ENCODE measurements at regions not wholly inside any gene's neighbourhood (a gene's known extent, or its start where the extent isn't known, plus 50 kb on each side); places are given as distances from the start of the nearest gene placed in this dataset.

DNA sequence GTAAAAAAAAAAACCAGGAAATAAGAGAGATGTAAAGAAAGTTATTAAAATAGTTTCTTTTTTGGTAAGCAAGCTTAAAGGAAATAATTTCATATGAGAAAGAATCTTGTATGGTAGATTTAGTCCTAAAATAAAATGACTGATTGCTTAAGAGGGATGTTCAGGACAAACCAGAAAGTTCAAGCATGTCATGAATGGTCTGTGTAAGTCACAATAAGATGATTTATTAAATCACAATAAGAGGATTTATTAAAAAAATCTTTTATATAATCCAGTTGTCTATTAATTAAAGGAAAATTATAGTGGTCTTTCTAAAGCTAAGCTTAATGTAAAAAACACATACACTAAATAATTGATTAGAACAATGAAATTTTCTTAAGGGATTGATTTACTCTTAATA, 91.8 kb upstream of the OR13F1 start:
- no peak overlapping the region for H3K27ac ChIP-seq (ENCODE audit: low read depth in 1 of 2, low read length in 2 of 2)
- DNase-seq (ENCODE audit: low spot score) = no peak
- TF ChIP-seq FOXA1 (IDR thresholded peaks at IDR 0.05) (no peak), HNF4G (IDR thresholded peaks at IDR 0.05) (no peak)
- TF ChIP-seq, protein P1, sequence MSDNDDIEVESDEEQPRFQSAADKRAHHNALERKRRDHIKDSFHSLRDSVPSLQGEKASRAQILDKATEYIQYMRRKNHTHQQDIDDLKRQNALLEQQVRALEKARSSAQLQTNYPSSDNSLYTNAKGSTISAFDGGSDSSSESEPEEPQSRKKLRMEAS (IDR thresholded peaks at IDR 0.05) = no peak
- no peaks in the 10 kb centered on the region for H3K9me3 ChIP-seq (ENCODE audit: control insufficient read depth in 4 of 4, low read length in 3 of 4)
- H3K36me3 ChIP-seq (ENCODE audit: control insufficient read depth in 4 of 4, insufficient read depth in 3 of 4, low read depth in 1 of 4, low read length in 3 of 4) = no peaks in the 10 kb centered on the region
- no peaks in the 10 kb centered on the region for H3K27me3 ChIP-seq (ENCODE audit: control insufficient read depth in 4 of 4, insufficient read depth in 4 of 4, low read length in 3 of 4)
- H3K9ac ChIP-seq (ENCODE audit: low read depth in 1 of 2, low read length in 2 of 2) = no peak overlapping the region
- H3K4me1 ChIP-seq (ENCODE audit: control insufficient read depth in 4 of 4, insufficient read depth in 4 of 4, low read length in 3 of 4) = no peaks in the 10 kb centered on the region
- H3K4me3 ChIP-seq (ENCODE audit: low read depth in 1 of 3, low read length in 3 of 3) = no peak overlapping the region

DNA sequence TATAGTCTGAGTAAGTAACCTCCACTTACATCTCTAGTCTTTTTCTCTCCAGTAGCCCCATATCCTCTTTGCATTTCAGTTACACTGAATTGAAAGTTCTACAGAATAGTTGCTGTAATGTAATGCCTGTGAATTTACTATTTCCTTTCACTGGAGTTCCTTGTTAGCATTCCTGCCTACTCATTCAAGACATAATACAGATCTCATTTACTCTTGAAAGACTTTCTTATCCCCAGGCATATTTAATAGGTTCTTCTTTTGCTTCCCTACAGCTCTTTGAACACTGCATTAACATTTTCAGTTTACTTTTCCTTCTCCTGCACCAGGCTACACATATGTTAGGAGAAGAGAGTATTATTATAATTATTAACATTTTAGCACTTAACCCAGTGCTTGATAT, 87.6 kb upstream of the OR13F1 start:
- TF ChIP-seq NR2F2 (IDR thresholded peaks at IDR 0.05) (no peak), FOXA2 (IDR thresholded peaks at IDR 0.05) (no peak), EGR1 (IDR thresholded peaks at IDR 0.05; ENCODE audit: low read depth in 2 of 2) (no peak), RAD21 (IDR thresholded peaks at IDR 0.05) (no peak), SP1 (IDR thresholded peaks at IDR 0.05) (no peak), RXRA (IDR thresholded peaks at IDR 0.05) (no peak), FOXA1 (IDR thresholded peaks at IDR 0.05) (no peak)
- TF ChIP-seq, protein P1 (IDR thresholded peaks at IDR 0.05) = no peak
- TF ChIP-seq, protein P2, sequence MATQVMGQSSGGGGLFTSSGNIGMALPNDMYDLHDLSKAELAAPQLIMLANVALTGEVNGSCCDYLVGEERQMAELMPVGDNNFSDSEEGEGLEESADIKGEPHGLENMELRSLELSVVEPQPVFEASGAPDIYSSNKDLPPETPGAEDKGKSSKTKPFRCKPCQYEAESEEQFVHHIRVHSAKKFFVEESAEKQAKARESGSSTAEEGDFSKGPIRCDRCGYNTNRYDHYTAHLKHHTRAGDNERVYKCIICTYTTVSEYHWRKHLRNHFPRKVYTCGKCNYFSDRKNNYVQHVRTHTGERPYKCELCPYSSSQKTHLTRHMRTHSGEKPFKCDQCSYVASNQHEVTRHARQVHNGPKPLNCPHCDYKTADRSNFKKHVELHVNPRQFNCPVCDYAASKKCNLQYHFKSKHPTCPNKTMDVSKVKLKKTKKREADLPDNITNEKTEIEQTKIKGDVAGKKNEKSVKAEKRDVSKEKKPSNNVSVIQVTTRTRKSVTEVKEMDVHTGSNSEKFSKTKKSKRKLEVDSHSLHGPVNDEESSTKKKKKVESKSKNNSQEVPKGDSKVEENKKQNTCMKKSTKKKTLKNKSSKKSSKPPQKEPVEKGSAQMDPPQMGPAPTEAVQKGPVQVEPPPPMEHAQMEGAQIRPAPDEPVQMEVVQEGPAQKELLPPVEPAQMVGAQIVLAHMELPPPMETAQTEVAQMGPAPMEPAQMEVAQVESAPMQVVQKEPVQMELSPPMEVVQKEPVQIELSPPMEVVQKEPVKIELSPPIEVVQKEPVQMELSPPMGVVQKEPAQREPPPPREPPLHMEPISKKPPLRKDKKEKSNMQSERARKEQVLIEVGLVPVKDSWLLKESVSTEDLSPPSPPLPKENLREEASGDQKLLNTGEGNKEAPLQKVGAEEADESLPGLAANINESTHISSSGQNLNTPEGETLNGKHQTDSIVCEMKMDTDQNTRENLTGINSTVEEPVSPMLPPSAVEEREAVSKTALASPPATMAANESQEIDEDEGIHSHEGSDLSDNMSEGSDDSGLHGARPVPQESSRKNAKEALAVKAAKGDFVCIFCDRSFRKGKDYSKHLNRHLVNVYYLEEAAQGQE (IDR thresholded peaks at IDR 0.05) = no peak
- TF ChIP-seq, protein P3, sequence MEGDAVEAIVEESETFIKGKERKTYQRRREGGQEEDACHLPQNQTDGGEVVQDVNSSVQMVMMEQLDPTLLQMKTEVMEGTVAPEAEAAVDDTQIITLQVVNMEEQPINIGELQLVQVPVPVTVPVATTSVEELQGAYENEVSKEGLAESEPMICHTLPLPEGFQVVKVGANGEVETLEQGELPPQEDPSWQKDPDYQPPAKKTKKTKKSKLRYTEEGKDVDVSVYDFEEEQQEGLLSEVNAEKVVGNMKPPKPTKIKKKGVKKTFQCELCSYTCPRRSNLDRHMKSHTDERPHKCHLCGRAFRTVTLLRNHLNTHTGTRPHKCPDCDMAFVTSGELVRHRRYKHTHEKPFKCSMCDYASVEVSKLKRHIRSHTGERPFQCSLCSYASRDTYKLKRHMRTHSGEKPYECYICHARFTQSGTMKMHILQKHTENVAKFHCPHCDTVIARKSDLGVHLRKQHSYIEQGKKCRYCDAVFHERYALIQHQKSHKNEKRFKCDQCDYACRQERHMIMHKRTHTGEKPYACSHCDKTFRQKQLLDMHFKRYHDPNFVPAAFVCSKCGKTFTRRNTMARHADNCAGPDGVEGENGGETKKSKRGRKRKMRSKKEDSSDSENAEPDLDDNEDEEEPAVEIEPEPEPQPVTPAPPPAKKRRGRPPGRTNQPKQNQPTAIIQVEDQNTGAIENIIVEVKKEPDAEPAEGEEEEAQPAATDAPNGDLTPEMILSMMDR (IDR thresholded peaks at IDR 0.05; ENCODE audit: low read depth, low read length, missing input control) = no peak
- no peak overlapping the region for H3K27ac ChIP-seq (ENCODE audit: low read depth in 1 of 2, low read length in 2 of 2)
- no peaks in the 10 kb centered on the region for H3K9me3 ChIP-seq (ENCODE audit: control insufficient read depth in 4 of 4, low read length in 3 of 4)
- H3K4me3 ChIP-seq (ENCODE audit: low read depth in 1 of 3, low read length in 3 of 3) = no peak overlapping the region
- no peaks in the 10 kb centered on the region for H3K4me1 ChIP-seq (ENCODE audit: control insufficient read depth in 4 of 4, insufficient read depth in 4 of 4, low read length in 3 of 4)
- no peak for DNase-seq (ENCODE audit: low spot score)
- H3K36me3 ChIP-seq (ENCODE audit: control insufficient read depth in 4 of 4, insufficient read depth in 3 of 4, low read depth in 1 of 4, low read length in 3 of 4) = no peaks in the 10 kb centered on the region
- H3K27me3 ChIP-seq (ENCODE audit: control insufficient read depth in 4 of 4, insufficient read depth in 4 of 4, low read length in 3 of 4) = no peaks in the 10 kb centered on the region
- no peak overlapping the region for H3K9ac ChIP-seq (ENCODE audit: low read depth in 1 of 2, low read length in 2 of 2)

DNA sequence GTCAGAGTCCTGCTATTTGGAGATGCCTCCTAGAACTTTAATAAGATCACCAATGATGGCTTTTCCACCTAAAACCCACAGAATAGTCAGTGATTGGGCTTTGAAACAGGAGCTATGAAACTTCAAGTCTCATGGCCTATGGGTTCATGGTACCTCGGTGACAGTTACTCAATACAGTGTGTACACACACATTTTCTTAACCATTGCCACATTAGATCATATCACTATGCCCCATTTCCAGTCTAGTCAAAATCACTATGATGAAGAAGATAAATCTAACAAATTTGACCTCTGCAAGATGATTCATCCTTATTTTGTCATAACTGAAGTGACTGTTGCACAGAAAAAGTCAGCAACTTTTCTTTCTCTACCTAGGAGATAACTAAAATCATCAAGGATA, 86.8 kb upstream of the OR13F1 start:
- WGBS = 67% methylated on average over 1 of the region's 1 CpG
- H3K27ac ChIP-seq (ENCODE audit: low read depth in 1 of 2, low read length in 2 of 2) = no peak overlapping the region
- no peak overlapping the region for H3K4me3 ChIP-seq (ENCODE audit: low read depth in 1 of 3, low read length in 3 of 3)
- no peaks in the 10 kb centered on the region for H3K36me3 ChIP-seq (ENCODE audit: control insufficient read depth in 4 of 4, insufficient read depth in 3 of 4, low read depth in 1 of 4, low read length in 3 of 4)
- no peak overlapping the region for H3K9ac ChIP-seq (ENCODE audit: low read depth in 1 of 2, low read length in 2 of 2)
- no peaks in the 10 kb centered on the region for H3K27me3 ChIP-seq (ENCODE audit: control insufficient read depth in 4 of 4, insufficient read depth in 4 of 4, low read length in 3 of 4)
- H3K4me1 ChIP-seq (ENCODE audit: control insufficient read depth in 4 of 4, insufficient read depth in 4 of 4, low read length in 3 of 4) = no peaks in the 10 kb centered on the region
- DNase-seq (ENCODE audit: low spot score) = no peak
- no peaks in the 10 kb centered on the region for H3K9me3 ChIP-seq (ENCODE audit: control insufficient read depth in 4 of 4, low read length in 3 of 4)
- TF ChIP-seq FOXA2 (IDR thresholded peaks at IDR 0.05) (no peak), YY1 (IDR thresholded peaks at IDR 0.05) (no peak), RAD21 (IDR thresholded peaks at IDR 0.05) (no peak), NR2F2 (IDR thresholded peaks at IDR 0.05) (no peak), FOXA1 (IDR thresholded peaks at IDR 0.05) (no peak), HNF4G (IDR thresholded peaks at IDR 0.05) (no peak), EGR1 (IDR thresholded peaks at IDR 0.05; ENCODE audit: low read depth in 2 of 2) (no peak), SP1 (IDR thresholded peaks at IDR 0.05) (no peak), RXRA (IDR thresholded peaks at IDR 0.05) (no peak), GABPA (IDR thresholded peaks at IDR 0.05 in 1 of 2, conservative IDR thresholded peaks at IDR 0.05 in 1 of 2) (no peak)
- TF ChIP-seq, protein P3 (IDR thresholded peaks at IDR 0.05; ENCODE audit: low read depth, low read length, missing input control) = no peak
- TF ChIP-seq, protein P1 (IDR thresholded peaks at IDR 0.05) = no peak
- TF ChIP-seq, protein P2 (IDR thresholded peaks at IDR 0.05) = no peak
- TF ChIP-seq, protein P4, sequence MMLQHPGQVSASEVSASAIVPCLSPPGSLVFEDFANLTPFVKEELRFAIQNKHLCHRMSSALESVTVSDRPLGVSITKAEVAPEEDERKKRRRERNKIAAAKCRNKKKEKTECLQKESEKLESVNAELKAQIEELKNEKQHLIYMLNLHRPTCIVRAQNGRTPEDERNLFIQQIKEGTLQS (IDR thresholded peaks at IDR 0.05) = no peak

Data from liver (tissue), 8 donors.